Activated CD4-positive, CD25-positive, alpha-beta regulatory T cell treated with anti-CD3 and anti-CD28 coated beads, Interleukin-2, amount 50 U/mL, for 16 hours (primary cell): ENCODE measurements at regions not wholly inside any gene's neighbourhood (a gene's known extent, or its start where the extent isn't known, plus 50 kb on each side); places are given as distances from the start of the nearest gene placed in this dataset.

ENCODE experiments used
- DNase-seq: peaks from one replicate; pipeline ENCODE4 v3.0.0-alpha.2; 2020; ENCODE audit warnings: low read depth, low spot score

DNA sequence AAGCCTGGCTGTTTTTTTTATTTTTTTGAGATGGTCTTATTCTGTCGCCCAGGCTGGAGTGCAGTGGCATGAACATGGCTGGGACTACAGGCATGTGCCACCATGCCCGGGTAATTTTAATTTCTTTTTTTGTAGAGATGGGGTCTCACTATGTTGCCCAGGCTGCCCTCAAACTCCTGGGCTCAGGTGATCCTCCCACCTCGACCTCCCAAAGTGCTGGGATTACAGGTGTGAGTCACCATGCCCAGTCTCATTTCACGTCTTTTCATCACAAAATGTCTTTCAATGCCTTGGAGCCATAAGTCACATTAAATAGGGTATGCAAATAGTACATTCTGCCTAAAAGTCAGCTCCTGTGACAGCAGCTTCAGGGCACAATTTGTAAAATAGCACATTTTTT, 52.8 kb downstream of the SOX2 start:
- no peak for DNase-seq

DNA sequence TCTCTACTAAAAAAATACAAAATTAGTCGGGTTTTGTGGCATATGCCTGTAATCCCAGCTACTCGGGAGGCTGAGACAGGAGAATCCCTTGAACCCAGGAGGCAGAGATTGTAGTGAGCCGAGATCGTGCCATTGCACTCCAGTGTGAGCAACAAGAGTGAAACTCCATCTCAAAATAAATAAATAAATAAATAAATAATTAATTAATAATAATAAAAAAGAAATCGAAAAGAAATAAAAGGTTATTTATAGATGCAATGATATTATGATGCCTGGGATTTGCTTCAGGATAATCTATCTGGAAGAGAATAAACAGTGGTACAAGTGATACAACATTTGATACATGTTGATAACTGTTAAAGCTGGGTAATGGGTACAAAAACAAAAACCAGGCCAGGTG, 58.6 kb downstream of the SOX2 start:
- no peak for DNase-seq

DNA sequence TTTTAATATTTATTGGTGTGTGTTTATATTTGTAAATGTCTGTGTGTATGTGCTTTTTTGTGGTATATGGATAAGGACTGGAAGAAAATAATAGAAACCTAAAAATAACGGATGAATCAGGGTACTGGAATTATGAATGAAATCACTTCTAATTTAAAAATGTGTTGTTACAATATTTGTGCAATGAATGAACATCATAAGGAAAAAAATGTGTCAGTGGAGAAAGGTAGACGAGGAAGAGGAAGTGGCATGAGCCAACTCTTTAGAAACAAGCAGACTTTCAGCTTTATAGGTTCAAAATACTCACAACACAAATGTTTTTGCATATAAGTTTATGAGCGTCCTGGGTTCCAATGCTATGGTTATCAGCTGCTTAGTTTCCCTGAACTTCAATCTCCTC, 59.4 kb downstream of the SOX2 start:
- no peak for DNase-seq

DNA sequence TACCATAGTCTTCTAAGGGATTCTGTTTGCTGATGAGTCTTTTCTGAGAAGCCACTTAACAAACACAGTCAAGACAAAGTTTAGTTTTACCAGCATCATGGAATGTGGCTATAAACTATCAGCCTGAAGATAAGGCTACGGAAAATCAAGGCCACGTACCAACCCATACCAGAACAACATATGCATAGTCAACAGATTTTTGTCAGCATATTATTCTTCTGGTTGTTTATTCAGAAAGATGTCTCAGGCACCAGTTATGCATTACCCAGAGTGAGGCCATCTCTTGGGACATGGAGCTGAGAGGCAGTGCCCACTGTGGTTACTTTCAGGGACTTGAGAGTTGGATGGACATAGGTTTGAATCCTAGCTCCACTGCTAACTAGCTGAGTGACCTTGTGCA, 60.4 kb downstream of the SOX2 start:
- DNase-seq, result no peak

DNA sequence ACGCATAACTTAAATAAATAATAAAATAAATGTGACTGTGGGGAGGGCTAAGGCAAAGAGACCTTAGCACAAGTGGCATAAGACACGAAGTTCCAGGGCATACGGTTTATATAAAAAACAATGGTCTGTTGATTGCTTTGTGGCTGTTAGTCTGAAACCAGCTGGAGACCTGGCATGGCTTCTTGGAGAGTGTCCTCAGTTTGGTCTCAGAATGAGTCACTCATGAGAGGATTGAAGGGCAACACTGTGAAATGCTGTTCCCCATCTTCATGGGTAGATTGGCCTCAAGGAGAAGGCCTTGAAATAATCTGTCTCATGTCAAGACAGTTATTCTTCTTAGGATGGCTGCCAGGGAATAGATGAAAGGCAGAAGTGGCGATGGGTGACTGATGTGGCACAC, 62.2 kb downstream of the SOX2 start:
- no peak for DNase-seq

DNA sequence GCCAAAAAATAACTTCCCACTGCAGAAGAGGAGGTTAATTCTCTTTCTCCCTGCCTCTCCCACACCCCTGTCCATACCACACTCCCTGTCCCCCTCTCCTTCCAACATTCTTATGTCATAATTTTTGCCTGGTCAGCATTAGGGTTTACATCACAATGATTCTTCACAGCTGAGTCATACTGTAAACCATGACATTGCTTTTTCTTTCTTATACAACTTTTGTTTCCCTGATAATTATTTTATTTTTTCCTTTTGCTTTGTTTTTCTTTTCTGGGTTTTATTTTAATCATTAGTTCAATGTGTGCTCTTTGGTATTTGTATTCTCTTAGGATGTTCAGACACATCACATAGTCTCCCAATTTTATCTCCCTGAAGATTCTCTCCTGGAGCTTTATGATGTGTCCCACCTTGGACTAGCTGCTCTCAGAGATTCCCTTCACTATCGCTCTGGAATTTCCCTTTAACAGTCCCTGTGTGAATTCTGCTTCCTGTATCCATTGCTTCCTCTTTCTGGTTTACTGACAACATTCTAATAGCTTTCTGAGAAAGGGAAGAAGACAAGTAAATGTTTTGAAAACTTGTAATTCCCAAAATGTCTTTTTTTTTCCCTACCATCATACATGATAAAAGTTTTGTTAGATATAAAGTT, 70.7 kb downstream of the SOX2 start:
- no peak for DNase-seq

DNA sequence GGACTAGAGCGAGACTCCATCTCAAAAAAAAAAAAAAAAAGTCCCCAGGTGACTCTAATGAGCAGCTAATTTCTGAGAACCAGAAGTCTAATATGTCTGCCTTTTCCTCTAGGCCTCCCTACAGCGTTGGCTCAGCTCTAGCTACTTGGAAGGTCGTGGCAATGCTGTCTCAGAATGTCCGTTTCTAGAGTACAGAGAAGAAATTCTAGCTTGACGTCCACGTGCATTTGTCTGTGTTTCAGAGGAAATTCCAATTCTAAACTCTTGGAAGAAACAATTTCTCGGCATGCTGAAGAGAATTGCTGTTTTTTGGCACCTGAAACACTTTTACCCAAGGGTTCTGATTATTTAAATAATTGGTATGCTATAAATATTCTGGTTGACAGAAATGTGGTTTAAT, 78.8 kb downstream of the SOX2 start:
- DNase-seq, result no peak

DNA sequence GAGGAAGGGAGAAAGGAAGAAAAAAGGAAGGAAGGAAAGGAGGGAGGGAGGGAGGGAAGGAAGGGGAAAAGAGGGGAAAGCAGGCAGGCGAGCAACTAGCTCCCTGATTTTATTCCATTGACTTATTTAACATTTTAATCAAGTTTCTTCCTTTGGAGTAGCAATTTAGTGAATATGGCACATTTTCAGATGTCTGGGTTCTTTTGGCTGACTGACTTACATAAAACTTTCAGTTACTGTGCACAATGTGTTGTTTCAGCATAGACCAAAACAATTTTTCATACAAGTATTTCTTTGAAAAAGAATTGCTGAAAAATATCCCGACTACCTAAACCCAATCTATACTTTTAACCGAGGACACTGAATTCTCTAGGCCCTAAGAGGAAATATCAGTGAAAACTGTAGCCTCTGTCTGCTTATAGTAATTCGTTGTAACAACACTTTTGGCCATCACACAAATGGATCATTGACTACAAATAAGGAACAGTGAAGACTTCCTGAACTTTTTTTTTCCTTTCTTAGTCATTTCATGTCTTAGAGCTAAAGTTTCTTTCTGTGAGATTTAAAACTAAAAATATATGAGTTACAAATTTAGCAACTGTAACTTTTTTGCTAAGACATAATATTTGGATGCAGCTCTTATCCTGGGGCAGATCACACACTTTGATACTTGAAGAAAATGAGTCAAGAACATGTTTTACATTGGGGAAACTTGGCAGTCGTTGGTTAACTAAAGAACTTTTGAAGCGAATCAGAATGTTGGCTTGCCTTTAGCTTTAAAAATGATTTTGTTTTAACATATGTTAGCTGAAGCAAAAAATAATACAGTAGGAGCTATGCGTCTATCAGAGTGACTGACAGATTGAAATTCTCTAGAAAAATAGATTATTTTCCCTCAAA, 79.6 kb downstream of the SOX2 start:
- DNase-seq, result no peak

DNA sequence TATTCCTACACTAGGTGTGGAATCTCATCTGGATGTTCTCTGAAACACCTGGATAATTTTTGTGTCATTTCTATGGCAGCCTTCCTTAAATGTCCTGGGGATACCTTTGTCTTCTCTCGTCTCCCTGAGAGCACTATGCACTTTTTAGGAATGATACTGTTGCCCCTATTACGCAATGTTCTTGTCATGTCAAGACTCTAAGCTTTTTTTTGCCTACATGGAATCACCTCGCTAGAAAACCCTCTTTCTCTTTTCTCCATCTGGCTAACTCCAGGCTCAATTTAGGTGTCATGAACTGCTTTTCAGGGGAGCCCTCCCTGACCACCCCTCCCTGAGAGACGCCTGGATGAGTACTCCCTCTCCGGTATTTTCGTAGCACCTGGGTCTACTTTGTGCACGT, 81.3 kb downstream of the SOX2 start:
- DNase-seq, result no peak

DNA sequence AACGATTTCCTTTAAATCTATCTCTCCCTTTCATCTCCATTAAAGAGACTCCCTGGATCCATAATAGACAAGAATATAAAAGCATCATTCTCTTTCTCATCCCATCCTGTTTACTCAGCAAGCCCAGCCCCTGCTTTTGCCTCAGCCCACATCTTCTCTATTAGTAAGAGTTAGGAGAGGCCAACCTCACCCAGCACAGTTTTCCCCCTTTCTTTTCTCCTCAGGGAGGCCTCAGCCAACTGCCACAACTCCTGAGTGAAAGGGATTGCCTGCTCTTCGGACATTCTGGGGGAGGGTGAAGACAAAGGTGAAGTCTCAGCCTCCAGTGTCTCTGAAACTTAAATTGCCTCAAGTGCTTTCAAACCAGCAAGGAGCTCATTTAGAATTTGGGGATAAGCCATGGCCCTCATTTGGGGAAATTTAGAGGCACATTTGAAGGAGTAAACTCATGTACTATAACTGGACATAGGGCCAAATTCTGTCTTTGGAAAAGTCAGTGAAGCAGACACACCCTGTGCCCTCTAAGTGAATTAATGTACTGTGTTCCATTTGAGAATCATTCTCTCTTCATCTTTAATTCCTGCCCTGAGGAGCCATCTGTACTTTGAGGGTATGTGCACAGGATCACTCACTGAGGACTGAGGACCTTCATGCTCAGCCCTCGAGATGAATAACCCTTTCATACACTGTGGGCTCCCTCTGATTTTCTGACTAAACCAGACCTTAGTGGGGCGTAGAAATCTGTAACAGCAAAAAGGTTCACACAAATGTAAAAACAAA, 82.5 kb downstream of the SOX2 start:
- no peak for DNase-seq

DNA sequence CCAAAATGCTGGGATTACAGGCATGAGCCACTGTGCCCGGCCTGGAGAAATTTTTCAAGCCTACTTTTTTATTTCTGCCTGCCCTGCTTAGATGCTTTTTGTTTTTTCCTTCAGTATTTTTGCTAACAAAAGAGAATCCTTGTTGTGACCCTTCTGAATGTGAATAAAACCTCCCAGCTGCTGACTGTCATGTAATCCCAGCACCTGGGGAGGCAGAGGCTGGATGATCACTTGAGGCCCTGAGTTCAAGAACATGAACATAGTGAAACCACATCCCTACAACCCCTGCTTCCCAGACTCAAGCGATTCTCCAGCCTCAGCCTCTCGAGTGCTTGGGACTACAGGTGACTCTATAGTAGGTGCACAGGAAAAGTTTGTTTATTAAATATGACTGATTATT, 84.9 kb downstream of the SOX2 start:
- no peak for DNase-seq

DNA sequence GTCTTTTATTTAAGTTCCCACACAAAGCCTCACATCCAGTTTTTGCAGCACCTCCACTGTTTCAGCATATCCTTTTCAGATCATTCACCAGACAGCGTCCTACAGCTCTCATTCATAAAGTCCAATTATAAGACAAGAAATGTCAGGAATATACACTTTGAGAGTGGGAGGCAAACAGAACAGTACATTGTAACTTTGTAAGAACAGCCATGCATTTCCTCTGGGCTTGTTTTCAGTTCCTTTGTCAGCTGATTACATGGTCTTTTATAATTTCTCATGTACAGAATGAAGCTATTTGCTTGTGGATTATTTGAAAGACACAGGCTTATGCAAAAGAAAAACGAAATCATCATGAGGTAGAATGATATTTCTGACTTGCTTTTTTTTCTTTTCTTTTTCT, 85.7 kb downstream of the SOX2 start:
- DNase-seq, result no peak

DNA sequence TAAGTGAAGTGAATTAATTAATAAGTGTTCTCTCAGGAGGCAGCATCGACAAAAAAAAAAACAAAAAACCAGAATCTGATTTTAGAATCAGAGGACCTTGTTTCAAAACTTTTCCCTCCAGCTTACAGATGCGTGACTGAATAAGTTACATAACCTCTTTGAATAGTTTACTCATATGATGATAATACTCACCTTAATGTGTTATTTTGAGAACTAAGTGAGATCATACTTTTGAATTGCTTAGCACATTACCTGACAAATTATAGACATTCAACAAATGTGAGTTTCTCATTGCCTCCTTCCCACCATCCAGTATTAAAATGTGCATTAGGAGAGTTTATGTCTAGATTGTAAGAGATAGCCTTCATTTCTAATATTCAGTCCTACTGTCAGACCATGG, 94.0 kb downstream of the SOX2 start:
- no peak for DNase-seq

DNA sequence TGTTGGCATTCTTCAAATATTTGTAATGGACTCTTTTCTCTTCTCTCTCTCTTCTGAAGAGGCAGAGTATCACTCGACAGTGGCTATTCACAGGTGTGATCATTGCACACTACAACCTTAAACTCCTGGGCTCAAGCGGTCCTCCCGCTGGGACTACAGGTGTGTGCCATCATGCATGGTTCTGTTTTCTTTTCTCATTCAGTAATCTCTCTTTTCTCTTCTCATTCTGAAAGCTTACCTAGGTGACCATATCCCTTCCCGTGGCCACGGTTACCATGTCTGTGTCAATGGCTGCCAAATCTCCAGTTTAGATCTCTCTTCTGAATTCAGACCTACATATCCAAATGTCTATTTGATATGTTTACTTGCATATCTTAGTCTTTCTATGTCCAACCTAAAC, 96.3 kb downstream of the SOX2 start:
- DNase-seq, result no peak

DNA sequence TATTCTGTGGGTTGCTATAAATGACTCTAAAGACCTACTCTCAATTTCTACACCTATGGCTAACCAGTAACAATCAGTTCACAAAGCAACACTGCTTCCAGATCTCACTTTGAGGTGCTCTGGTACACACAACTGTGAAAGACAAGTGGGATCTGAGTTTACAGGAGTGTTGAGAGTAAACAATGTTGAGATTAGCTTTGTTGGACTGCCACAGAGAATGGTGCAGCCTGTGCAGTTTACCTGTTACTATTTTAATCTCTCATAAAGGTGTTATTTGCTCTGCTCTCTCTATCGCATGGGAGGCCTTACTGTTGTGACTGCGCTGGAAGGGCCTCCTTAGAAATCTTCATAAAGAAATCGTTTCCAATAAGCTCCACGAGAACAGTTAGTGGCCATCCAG, 112.0 kb downstream of the SOX2 start:
- no peak for DNase-seq

DNA sequence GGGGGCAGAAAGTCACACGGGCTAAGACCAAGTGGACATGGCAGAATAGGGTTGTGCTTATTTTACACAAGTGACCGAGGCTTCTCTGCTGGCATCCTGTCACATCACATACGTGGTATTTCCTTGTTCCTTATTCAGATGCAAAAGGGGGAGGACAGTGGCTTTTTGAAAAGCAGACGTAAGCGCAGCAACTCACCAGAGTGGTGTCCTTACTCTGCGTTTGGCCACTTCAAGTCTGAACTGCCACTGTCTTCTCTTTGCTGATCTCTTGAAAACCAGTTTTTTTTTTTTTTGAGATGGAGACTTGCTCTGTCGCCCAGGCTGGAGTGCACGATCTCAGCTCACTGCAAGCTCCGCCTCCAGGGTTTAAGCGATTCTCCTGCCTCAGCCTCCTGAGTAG, 113.2 kb downstream of the SOX2 start:
- no peak for DNase-seq

DNA sequence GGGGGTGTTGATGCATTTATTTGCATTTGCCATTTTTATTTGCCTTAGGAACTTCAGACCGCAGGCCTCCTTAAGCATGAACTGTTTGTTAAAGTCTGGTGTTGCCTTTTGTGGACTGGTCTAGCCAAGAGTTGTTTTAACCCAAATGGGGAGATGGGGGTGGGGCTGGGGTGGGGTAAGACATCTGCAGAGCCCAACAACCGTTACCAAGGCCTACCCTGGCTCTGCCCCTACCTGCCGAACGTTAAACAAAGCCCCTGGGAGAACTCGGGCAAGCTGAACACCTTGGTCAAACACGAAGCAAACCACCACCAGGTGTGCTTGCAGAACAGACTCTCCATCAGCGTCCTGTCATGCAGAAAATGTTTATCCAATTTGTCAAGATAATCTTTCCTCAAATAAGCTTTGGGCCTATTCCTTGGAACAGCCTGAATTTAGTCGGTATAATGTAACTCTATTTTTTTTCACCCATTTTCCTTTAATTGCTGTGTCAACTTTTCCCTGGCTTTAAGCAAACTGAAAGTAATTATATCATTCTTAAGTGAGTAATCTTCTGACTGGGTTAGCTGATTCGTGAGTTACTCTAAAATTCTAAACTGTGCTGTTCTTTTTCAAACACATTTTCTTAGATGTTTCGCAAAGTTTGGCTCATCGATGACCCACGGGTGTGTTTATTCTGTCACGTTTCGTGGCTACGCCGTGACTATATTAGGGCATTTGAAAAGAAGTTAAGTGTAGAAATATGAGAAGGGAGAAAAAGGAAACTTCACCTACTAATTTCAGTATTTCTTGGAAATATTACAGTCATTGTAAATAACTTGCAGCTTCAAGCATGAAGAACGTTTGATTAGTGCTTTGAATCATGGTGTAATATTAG, 127.6 kb downstream of the SOX2 start:
- DNase-seq, result no peak

DNA sequence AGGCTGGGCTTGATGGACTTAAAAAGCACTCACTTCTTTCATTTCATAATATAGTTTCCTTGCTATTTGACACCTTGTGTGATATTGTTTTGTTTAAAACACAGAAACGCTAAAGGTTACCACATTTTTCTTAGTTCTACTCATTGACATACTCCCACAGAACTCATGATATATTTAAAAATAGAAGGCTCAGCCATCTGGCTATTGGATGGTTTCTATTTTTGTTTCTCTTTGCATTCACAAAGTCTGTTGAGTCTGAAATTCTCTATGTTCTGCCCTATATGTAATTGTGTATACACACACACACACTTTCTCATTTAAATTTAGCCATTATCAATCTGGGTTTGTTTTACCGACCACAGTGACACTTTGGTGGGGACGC, 128.2 kb downstream of the SOX2 start:
- no peak for DNase-seq

DNA sequence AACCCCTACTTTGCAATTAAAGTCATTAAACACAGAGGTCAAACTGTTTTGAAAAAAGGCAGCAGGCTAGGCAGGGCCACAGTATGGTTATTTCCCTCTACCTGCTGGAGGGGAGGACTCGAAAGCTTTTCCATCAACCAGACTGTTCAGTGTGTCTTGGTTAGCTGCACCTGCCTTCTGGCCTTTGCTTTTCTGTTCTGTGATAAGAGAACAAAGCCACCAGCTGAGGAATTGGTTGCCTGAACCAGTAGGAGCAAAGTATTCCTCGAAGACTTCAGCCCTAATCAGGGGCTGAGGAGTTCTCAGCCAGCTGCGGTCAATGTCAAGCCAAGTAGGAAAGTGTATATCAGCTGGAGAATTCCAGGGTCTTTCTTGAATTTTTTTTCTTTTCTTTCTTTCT, 132.5 kb downstream of the SOX2 start:
- DNase-seq, result no peak

DNA sequence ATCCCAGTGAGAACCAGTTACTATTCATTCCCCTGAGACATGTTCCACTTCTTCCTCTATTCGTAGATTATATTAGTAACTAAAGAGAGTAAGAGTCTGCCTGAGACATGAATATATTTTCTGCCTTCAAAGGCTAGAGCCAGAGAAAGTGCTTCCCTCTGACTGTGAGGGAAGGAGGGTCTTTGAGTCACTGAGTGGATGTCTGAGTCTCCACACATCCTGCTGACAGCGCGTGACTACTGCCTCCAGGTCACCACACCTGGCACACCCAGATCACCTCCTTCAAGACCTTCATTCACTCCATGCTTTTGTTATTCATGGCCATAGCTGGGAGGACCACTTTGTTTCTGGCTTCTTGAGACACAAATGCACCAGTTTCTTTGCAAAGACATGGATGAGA, 135.6 kb downstream of the SOX2 start:
- DNase-seq, result no peak

DNA sequence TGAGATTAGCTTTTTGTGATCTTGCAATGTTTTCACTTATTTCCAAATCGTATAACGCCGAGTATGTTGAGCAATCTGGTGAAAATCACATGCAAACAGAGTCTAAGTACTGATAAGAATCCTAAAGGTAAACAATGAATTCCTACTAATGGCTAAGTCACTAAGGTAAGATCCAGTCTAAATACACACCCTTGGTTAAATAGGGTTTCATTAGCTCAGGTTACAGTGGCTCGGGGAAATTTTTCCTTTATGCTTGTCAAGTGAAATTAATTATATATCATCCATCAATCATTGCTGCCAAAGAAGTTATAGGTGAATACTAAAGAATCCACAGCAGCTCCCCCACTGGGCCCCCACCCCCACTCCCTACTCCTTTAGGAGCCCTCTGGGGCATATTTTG, 139.3 kb downstream of the SOX2 start:
- no peak for DNase-seq

DNA sequence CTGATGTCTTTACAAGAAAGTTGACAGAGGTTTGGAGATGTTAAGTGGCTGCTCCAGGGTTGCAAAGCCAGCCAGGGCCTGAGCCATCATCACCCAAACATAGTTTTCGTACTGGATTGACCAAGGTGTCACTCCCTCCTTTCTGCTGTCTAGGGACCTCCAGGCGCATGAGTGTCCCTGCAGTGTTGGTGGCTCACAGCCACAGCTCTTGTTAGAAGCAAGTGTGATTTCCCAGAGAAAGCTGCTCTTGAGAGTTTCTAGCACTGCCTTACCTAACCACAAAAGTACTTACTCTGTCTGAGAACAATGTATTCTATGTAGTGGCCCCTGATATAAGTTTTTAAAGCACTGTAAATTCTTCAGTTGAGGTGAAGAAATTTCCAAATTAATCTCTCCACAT, 144.1 kb downstream of the SOX2 start:
- DNase-seq, result no peak
